DMS153 treated with DMSO at 0.1 percent for 48 hours (cell line): ENCODE measurements at regions not wholly inside any gene's neighbourhood (a gene's known extent, or its start where the extent isn't known, plus 50 kb on each side); places are given as distances from the start of the nearest gene placed in this dataset.

Source experiments
- DNase-seq: peaks from one replicate; lab custom pipeline; 2025; ENCODE audit not compliant: unreplicated experiment; lab: John Stamatoyannopoulos, UW

- DNase-seq, result no peak
These were observed 84.6 kb upstream of the FSTL4 start for GRCh38 chr5:133696782-133697507.

GRCh38 chr5:133696006-133696584 is 83.8 kb upstream of the FSTL4 start:
- no peak for DNase-seq

- no peak for DNase-seq
These were observed 82.0 kb upstream of the FSTL4 start for GRCh38 chr5:133694181-133694831.

GRCh38 chr5:133691448-133691847 is 79.1 kb upstream of the FSTL4 start:
- DNase-seq, result no peak

- no peak for DNase-seq
These were observed 78.4 kb upstream of the FSTL4 start for GRCh38 chr5:133690746-133691145.

DNA sequence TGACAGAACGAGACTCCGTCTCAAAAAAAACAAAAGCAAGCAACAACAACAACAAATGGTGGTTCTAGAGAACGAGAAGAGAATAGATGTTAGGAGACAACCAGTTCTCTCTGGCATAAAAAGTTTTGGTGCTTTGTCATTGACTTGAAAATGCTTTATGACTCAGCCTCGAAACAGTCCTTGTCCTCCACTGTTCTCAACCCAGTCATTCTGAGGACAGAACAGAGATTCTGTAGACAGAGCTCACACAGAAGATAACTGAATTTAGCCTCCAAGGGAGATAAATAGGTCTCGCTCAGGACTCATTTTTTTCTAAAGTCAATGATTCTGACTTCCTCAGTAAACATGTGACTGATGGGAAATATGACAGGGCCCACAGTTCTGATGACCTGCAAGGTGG is 76.0 kb upstream of the FSTL4 start:
- no peak for DNase-seq

DNA sequence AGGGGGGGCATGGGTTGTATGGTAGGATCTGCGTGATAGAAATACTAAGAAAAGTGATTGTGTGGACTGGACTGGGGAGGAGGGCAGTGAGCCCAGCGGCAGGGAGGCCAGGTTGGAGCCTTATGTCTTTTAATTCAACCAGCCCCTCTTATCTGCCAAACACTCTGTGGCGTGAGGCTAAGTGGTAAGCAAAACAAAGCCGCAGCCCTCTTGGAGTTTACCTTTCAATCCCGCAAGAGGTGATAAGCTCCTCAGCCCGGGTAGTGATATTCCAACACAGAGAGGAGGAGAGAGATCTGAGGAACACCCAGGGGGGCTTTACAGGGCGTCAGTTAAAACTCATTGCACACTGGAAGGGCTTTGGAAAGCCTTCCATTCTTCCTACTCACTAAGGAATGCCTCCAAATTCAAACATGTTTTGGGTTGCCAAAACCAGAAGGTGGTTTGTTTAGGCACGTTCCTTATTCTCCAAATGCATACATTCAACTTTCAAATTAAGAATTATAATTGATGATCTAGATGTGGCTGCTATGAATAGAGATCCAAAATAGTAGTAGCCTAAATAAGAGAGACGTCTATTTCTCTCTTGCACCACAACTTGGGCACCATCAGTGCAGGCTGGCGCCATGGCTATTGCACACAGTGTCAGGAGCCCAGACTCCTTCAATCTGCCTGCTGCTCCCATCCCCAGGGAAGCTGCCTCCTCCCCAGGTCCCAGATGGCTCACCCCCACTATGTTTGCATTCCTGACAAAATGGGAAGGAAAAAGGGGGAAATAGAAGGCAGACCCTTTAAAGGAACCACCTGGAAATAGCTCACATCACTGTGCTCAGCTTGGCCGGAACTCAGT is 75.1 kb upstream of the FSTL4 start:
- DNase-seq, result no peak

GRCh38 chr5:133686566-133686965 is 74.2 kb upstream of the FSTL4 start:
- DNase-seq, result no peak

DNA sequence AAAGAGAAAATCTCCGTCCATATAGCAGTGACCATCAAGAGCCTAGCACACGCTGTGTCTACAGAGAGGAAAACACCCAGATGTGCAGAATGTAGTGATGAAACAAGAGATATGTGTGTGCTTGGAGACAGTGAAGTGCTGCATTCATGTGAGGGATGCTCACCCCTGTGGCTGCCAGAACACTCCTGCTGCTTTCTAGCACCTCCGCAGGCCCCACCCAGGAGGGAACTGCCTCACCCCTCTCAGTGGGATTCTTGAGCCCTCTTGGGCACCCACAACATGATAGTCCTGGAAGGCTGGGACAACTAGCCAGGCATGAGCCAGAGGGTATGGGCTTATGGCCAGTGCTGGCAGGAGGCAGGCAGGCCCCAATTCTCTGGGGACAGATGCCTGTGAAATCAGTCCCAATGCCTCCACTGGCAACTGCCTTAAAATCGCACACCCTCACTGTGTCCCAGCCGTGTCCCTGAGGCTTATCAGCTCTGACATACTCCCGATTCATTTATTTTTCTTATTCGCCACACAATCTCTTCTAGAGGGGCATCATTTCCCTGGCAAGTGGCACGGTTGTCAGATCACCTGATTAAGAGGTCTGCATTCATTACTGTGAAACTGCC is 73.2 kb upstream of the FSTL4 start:
- DNase-seq, result no peak

DNA sequence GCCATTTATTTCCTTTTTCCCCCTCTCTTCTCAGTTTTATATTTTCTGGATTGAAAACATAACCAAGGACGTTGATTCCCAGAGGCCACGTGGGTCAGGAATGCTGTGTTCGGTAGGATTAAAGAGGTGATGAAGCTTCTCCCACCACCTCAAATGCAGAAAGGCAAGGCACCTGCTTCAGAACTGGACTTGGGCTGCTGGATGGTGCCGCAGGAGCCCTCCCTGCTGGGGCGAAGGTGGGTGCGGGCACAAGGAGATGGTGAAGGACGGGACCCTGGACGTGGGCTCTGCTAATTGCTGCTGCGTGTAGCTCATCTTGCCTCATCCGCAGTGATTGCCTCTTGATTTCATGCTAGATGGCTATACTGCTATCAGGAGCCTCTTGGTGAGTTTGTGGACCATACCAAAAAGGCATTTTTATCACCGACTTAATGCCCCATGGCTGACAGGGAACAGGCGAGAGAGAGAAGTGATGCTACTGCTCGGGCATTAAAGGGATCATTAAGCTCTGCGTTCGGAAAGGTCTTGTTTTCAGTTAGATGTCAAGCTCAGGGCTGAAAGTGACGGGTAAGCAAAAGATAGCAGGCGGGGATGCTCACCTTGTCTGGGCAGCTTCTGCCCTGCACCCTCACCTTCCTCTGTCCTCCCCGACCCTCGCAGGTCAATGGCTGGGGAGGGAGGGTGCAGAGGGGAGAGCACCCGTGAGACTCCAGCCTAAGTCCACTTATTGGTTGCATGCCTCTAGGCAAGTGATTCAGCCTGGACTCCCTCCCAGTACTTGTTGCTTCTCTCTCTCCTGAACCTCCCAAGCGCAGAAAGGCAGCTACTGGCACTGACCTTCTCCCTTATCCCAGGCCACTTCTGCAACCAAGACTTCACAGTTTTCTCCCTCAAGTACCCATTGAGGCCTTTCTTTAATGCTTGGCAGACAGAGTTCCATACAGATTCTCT is 71.6 kb upstream of the FSTL4 start:
- no peak for DNase-seq

DNA sequence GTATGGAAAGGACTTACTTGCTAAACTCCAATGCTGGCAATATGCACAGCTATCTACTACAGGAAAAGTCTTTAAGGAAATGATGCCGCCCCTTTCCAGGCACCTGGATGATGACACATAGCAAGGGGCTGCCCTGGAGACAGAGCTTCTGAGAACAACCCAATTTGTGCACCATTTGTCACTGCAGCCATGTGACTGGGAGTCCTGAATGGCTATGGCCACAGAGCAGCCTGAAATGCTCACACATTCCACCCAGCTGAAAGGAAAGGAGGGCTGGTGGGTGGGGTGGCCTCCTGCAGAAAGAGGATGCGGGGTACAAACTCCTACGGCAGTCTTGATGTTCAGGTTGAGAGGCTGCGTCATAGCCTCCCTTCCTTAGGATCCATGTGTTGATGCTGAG is 70.1 kb upstream of the FSTL4 start:
- no peak for DNase-seq

DNA sequence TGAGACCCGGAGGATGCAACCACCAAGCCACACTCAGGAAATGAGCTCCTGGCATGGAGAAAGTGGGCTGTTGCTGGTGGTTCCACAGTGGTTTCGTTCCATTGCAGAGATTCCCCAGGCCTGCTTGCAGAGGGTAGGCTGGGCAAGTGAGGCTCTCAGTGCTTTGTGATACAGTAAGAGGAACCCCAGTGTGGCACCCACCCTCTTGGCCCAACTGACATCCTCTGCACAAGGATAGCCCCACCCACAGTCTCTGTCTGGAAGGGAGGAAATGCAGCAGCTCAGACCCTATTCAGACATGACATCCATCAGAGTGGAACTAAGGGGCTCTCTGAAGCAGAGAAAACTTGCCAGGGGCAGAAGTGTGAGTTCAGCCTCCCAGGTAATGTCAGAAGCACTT is 69.6 kb upstream of the FSTL4 start:
- no peak for DNase-seq

DNA sequence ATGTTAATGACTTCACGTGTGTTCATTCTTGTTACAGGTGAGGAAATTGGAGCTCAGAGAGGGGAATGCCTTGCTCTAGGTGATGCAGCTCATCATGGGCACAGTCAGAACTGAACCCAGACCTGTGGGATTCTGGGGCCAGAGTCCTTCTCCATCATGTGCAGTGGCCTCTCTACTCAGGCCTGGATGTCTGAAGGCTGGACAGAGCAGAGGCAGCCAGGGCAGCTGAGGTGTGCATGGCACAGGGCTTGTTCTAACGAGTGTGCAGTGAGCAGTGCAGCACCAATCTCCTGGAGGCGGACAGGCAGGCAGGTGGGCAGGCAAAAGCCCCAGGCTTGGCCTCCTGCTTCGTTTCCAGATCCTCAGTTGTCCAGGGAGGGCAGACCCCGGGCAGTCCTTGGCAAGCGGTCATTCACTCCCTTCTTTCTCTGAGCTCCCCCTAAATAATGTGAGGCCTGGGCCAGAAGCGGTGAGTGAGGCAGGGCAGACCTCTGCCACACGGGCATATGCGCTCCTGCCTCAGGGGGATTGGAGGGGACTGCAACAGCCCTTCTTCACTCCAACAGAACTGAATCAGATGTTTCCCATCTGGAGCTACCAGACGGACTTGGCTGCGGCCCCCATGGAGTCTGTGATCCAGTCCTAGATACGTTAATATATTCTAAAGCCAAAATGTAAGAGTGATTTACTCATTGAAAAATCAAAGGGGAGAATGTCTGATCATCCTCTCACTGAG is 68.7 kb upstream of the FSTL4 start:
- no peak for DNase-seq

- DNase-seq, result no peak
These were observed 67.2 kb upstream of the FSTL4 start for GRCh38 chr5:133679534-133679933.

DNA sequence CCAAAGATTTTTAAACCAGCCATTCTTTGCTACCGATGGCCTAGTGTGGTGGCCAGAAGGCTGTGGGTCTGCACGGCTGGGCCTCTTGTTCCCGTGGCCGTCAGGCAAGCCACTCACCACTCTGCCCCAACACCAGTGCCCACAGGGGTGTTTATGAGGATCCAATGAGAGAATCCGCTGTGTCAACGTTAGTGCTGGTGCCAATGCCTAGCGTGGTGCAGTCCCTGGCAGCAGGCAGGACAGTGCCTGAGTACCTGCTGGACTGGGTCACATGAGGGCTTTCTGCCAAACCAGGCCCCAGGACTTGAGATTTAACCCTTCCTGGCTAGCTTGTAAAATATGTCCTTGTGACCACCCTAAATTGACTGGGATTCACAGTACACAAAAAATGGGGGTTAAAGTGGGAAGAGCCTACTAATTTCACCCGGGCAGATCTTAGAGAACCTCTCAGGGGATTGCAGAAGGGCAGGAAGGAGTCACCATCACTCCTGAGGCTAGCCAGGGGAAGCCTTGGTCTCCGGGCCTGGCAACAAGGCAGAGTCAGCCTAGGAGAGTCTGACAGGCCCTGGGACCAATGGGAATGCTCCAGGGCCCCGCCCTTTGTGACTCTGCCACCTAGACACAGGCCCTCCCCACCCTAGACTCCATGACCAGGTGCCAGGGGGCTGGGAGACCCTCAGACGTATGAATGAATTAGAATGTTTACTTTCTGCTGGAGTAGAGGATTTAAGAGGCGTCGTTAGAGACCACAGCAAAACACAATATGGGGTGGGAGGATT is 63.2 kb upstream of the FSTL4 start:
- no peak for DNase-seq

GRCh38 chr5:133670336-133670735 is 58.0 kb upstream of the FSTL4 start:
- no peak for DNase-seq

DNA sequence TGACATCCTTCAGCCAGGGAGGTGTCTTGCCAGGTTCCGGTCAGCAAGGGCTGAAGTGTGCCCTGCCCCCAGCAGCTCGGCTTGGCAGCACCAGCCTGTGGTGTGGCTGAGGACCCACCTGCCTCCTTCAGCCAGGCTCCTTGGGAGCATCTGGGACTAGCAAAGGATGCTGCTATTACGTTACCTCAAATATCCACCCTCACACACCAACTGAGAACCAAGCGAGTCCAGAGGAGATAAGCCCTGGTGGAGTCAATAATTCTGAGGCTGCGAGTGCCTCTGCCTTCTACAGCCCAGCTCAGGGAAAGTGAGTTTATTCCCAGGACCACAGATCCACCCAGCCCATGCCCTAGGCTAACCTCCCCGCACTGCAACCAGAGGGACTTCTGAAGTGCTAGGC is 57.1 kb upstream of the FSTL4 start:
- DNase-seq, result no peak

GRCh38 chr5:133668458-133668857 is 56.1 kb upstream of the FSTL4 start:
- no peak for DNase-seq

GRCh38 chr5:133667217-133667616 is 54.9 kb upstream of the FSTL4 start:
- DNase-seq, result no peak
